MCF 10A (cell line): ENCODE measurements at regions not wholly inside any gene's neighbourhood (a gene's known extent, or its start where the extent isn't known, plus 50 kb on each side); places are given as distances from the start of the nearest gene placed in this dataset.
A peak's percentile ranks its signal among the peaks of the same experiment; 100 is the strongest.

ENCODE experiments used
- BruUV-seq: library from RNA; stranded (reverse); fragments of 400-500 nt; replicated peaks from 2 replicates; lab custom pipeline; 2021; lab: Mats Ljungman, UMichigan
- CTCF ChIA-PET: fragments of 300-600 bp; sonication (Branson Sonifier 250); formaldehyde crosslinking; extraction: SDS; loops from one replicate; lab custom pipeline; 2021; ENCODE audit warnings: antibody characterized with exemption, inconsistent platforms; lab: Yijun Ruan, JAX
- POLR2A ChIA-PET: fragments of 300-600, 350-650 bp; sonication (Branson Sonifier 250); formaldehyde crosslinking; extraction: SDS; loops from one replicate; lab custom pipeline; 2020; ENCODE audit warnings: antibody characterized with exemption, inconsistent platforms; lab: Yijun Ruan, JAX
- DNase-seq: peaks from one replicate; pipeline ENCODE4 v3.0.0-alpha.2; 2018; ENCODE audit not compliant: unreplicated experiment
- H3K27ac Mint-ChIP-seq: one replicate; pipeline ENCODE4 v1.8.0; 2022; ENCODE audit warnings: mild to moderate bottlenecking, low read depth, mixed read lengths; ENCODE audit not compliant: unreplicated experiment
- H3K27me3 Mint-ChIP-seq: one replicate; pipeline ENCODE4 v1.8.0; 2022; ENCODE audit warnings: mixed read lengths; ENCODE audit not compliant: insufficient read depth, unreplicated experiment
- H3K36me3 Mint-ChIP-seq: one replicate; pipeline ENCODE4 v1.8.0; 2022; ENCODE audit warnings: mild to moderate bottlenecking, moderate library complexity, mixed read lengths; ENCODE audit not compliant: insufficient read depth, unreplicated experiment
- H3K4me1 Mint-ChIP-seq: one replicate; pipeline ENCODE4 v1.8.0; 2022; ENCODE audit warnings: mixed read lengths; ENCODE audit not compliant: insufficient read depth, unreplicated experiment
- H3K4me3 Mint-ChIP-seq: one replicate; pipeline ENCODE4 v1.8.0; 2022; ENCODE audit warnings: mild to moderate bottlenecking, moderate library complexity, mixed read lengths; ENCODE audit not compliant: unreplicated experiment
- H3K9me3 Mint-ChIP-seq: one replicate; pipeline ENCODE4 v1.8.0; 2022; ENCODE audit warnings: mixed read lengths; ENCODE audit not compliant: unreplicated experiment
- intact Hi-C: fragments of 100-400 bp; cut with micrococcal nuclease; formaldehyde crosslinking; loops from 2 replicates; pipeline ENCODE4 v1.14.1; 2022
- TF ChIP-seq, protein P1 (sequence below): fragments of 200-600 bp; IDR thresholded peaks from one replicate; pipeline ENCODE4 v1.8.0; 2022; ENCODE audit warnings: antibody characterized with exemption, mild to moderate bottlenecking; ENCODE audit not compliant: unreplicated experiment

GRCh38 chrX:107537815-107538214 lies 88.4 kb downstream of the FRMPD3 start:
- TF ChIP-seq, protein P1, sequence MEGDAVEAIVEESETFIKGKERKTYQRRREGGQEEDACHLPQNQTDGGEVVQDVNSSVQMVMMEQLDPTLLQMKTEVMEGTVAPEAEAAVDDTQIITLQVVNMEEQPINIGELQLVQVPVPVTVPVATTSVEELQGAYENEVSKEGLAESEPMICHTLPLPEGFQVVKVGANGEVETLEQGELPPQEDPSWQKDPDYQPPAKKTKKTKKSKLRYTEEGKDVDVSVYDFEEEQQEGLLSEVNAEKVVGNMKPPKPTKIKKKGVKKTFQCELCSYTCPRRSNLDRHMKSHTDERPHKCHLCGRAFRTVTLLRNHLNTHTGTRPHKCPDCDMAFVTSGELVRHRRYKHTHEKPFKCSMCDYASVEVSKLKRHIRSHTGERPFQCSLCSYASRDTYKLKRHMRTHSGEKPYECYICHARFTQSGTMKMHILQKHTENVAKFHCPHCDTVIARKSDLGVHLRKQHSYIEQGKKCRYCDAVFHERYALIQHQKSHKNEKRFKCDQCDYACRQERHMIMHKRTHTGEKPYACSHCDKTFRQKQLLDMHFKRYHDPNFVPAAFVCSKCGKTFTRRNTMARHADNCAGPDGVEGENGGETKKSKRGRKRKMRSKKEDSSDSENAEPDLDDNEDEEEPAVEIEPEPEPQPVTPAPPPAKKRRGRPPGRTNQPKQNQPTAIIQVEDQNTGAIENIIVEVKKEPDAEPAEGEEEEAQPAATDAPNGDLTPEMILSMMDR: peak; percentile 50
- DNase-seq: peak; percentile 64
- H3K4me1 Mint-ChIP-seq: no peaks in the 10 kb centered on the region
- ChIA-PET CTCF (interaction anchor here (0.7 to 1.8 kb wide), 6 partner anchors 10 to 182 kb away, joined by 3 to 5 read pairs (median 4); partner anchors contain the start of gene PRPS1), POLR2A (interaction anchor here (0.7 kb wide), 1 partner anchor 243 kb away, joined by 3 read pairs; no protein-coding TSS in a partner anchor)
- BruUV-seq: no TSS peak
- no peaks in the 10 kb centered on the region for H3K36me3 Mint-ChIP-seq
- H3K27ac Mint-ChIP-seq: no peak overlapping the region
- H3K27me3 Mint-ChIP-seq: peaks cover 65% of the 10 kb centered on the region
- no peak overlapping the region for H3K4me3 Mint-ChIP-seq
- intact Hi-C loops: loop anchor here (1.0 to 5.0 kb wide), 3 partner anchors 89 to 239 kb away; partner anchors contain the start of genes NCBP2L and PRPS1
- no peaks in the 10 kb centered on the region for H3K9me3 Mint-ChIP-seq

DNA sequence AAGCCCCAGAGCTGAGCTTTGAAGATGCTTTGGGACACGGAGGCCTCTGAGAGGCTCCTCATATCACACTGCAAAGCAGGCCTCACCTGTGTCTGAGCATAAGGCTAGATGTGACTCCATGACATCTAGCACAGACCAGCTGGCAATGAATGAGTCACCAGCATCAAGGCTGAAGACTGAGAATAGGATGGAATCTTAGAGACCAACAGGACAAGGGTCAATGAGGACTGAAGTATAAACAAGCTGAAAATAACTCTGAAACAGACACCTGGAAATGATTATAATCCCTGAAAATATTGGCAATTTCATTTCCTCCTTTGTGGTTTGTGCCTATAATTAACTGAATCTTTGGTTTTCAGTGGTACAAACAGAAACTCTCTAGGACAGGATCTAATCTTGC lies 87.1 kb upstream of the PRPS1 start:
- POLR2A ChIA-PET: interaction anchor here (0.7 to 1.3 kb wide), 2 partner anchors 114 to 581 kb away, joined by 3 read pairs; no protein-coding TSS in a partner anchor
- H3K36me3 Mint-ChIP-seq: no peaks in the 10 kb centered on the region
- no TSS peak for BruUV-seq
- H3K27ac Mint-ChIP-seq: no peak overlapping the region
- no peak overlapping the region for H3K4me3 Mint-ChIP-seq
- intact Hi-C loops: no loop called here
- DNase-seq: no peak
- no peaks in the 10 kb centered on the region for H3K9me3 Mint-ChIP-seq
- TF ChIP-seq, protein P1: no peak
- CTCF ChIA-PET: interaction anchor here (0.9 to 2.0 kb wide), 6 partner anchors 9 to 515 kb away, joined by 3 to 5 read pairs (median 4); partner anchors contain the start of genes NCBP2L and RBM41
- peaks cover 58% of the 10 kb centered on the region for H3K27me3 Mint-ChIP-seq
- no peaks in the 10 kb centered on the region for H3K4me1 Mint-ChIP-seq

- TF ChIP-seq, protein P1: no peak
- Mint-ChIP-seq H3K27ac (no peak overlapping the region), H3K9me3 (no peaks in the 10 kb centered on the region), H3K36me3 (no peaks in the 10 kb centered on the region), H3K27me3 (peaks cover 59% of the 10 kb centered on the region), H3K4me1 (no peaks in the 10 kb centered on the region), H3K4me3 (no peak overlapping the region)
- no TSS peak for BruUV-seq
- CTCF ChIA-PET: interaction anchor here (0.8 to 1.5 kb wide), 3 partner anchors 8 to 423 kb away, joined by 3 read pairs; partner anchors contain the start of genes NCBP2L and RBM41
- no peak for DNase-seq
- POLR2A ChIA-PET: interaction anchor here (0.7 kb wide), 2 partner anchors 135 to 582 kb away, joined by 3 read pairs; no protein-coding TSS in a partner anchor
- intact Hi-C loops: no loop called here
Observed at GRCh38 chrX:107542040-107542439, 86.3 kb upstream of the PRPS1 start.

DNA sequence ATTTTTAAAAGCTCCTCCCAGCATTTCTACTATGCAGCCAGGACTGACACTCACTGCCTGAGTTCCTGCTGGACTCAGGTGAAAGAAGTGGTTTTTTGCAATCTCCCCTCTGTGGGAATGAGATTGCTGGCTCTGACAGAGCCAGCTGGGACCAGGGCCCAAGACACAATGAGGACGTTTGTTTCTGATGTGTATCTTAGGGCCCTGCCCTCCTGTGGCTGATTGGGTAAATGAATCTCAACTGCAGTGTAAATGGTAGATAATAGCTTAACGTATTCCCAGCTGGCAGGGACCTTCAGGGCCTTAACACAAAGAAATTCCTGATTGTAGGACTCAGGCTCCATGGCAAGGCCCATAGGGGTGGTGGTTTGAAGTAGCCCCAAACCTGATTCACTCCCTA lies 85.8 kb upstream of the PRPS1 start:
- POLR2A ChIA-PET: interaction anchor here (0.7 kb wide), 1 partner anchor 135 kb away, joined by 3 read pairs; no protein-coding TSS in a partner anchor
- Mint-ChIP-seq H3K4me3 (no peak overlapping the region), H3K27me3 (peaks cover 59% of the 10 kb centered on the region), H3K9me3 (no peaks in the 10 kb centered on the region), H3K27ac (no peak overlapping the region), H3K4me1 (no peaks in the 10 kb centered on the region), H3K36me3 (no peaks in the 10 kb centered on the region)
- TF ChIP-seq, protein P1: no peak
- CTCF ChIA-PET: interaction anchor here (0.8 to 1.5 kb wide), 2 partner anchors 235 to 424 kb away, joined by 3 read pairs; partner anchors contain the start of genes NCBP2L and RBM41
- intact Hi-C loops: no loop called here
- no TSS peak for BruUV-seq
- peak; percentile 22 for DNase-seq
